ENCODE measurements at regions not wholly inside any gene's neighbourhood (a gene's known extent, or its start where the extent isn't known, plus 50 kb on each side); places are given as distances from the start of the nearest gene placed in this dataset.

GRCh38 chr1:215497528-215497927 is 69.6 kb upstream of the KCTD3 start:
- Histone ChIP-seq H2BK5ac (ENCODE audit: low read depth, low read length, poor library complexity, severe bottlenecking) (no peak overlapping the region), H3K79me1 (ENCODE audit: low read depth in 1 of 2, low read length in 2 of 2) (no peaks in the 10 kb centered on the region), H3K36me3 (ENCODE audit: control insufficient read depth, insufficient read depth, low read length) (no peaks in the 10 kb centered on the region), H3K14ac (replicated peaks; ENCODE audit: low read depth, low read length) (no peak overlapping the region), H2BK20ac (ENCODE audit: low read depth, low read length) (no peak overlapping the region), H4K5ac (ENCODE audit: low read depth, low read length) (no peak overlapping the region), H3K18ac (ENCODE audit: low read depth, low read length) (no peak overlapping the region), H3K9me3 (ENCODE audit: control insufficient read depth, insufficient read depth, low read length) (no peaks in the 10 kb centered on the region), H2BK120ac (ENCODE audit: low read depth, low read length) (no peak overlapping the region), H4K91ac (ENCODE audit: insufficient read depth, low read depth, low read length) (no peak overlapping the region), H2AK5ac (ENCODE audit: low read depth, low read length) (no peak overlapping the region), H2AFZ (replicated peaks; ENCODE audit: low read length, poor library complexity) (no peak overlapping the region), H2BK15ac (ENCODE audit: low read depth, low read length) (no peak overlapping the region), H2AK9ac (replicated peaks; ENCODE audit: low read depth, low read length, poor library complexity) (no peak overlapping the region), H3K9me1 (ENCODE audit: insufficient read depth, low read length) (no peaks in the 10 kb centered on the region), H3K4ac (ENCODE audit: low read depth, low read length) (no peak overlapping the region), H3K4me3 (ENCODE audit: insufficient read depth, low read depth, low read length) (no peak overlapping the region), H4K20me1 (ENCODE audit: insufficient read depth, low read length) (no peaks in the 10 kb centered on the region), H3K27ac (ENCODE audit: insufficient read depth, low read length) (no peak overlapping the region), H3K27me3 (ENCODE audit: control insufficient read depth, insufficient read depth, low read length) (no peaks in the 10 kb centered on the region), H3K56ac (ENCODE audit: extremely low read depth, insufficient read depth, low read length) (no peak overlapping the region), H3K4me1 (ENCODE audit: control insufficient read depth, insufficient read depth, low read length) (no peaks in the 10 kb centered on the region), H4K8ac (ENCODE audit: low read depth in 2 of 2, low read length in 2 of 2) (no peak overlapping the region), H3K9ac (ENCODE audit: low read depth, low read length) (no peak overlapping the region), H3K4me2 (ENCODE audit: low read depth, low read length) (no peak overlapping the region), H3K23ac (ENCODE audit: low read depth, low read length) (no peak overlapping the region)
- DNase-seq (no peak), ATAC-seq (ENCODE audit: low read depth) (no peak)
- ChIA-PET CTCF (no interaction called here), POLR2A (ENCODE audit: unreplicated experiment) (no interaction called here)
- dilution Hi-C loops (cut with HindIII; ENCODE audit: low sequenced_read_pairs, unreplicated experiment) (no loop called here), intact Hi-C loops (cut with micrococcal nuclease) (no loop called here), in situ Hi-C loops (cut with MboI; ENCODE audit: low sequenced_read_pairs) (no loop called here)
- TF ChIP-seq FOS (IDR thresholded peaks at IDR 0.05; ENCODE audit: low read depth, low read length) (no peak), SMC3 (IDR thresholded peaks at IDR 0.05; ENCODE audit: low read depth, low read length) (no peak), MAFK (IDR thresholded peaks at IDR 0.05; ENCODE audit: low read depth, low read length) (no peak), RAD21 (IDR thresholded peaks at IDR 0.05; ENCODE audit: low read length) (no peak), RCOR1 (IDR thresholded peaks at IDR 0.05; ENCODE audit: insufficient replicate concordance, low read length) (no peak)
- no TSS peak for BruUV-seq (replicated peaks)
- 82% methylated on average over 4 of the region's 7 CpGs; no CpG with 5 or more reads in 1 of the 2 experiments for WGBS, 2 experiments (ENCODE audit: extremely low coverage in 2 of 2, insufficient read length in 1 of 2)

Data from IMR-90 (cell line).